Panc1 (cell line): ENCODE measurements at regions not wholly inside any gene's neighbourhood (a gene's known extent, or its start where the extent isn't known, plus 50 kb on each side); places are given as distances from the start of the nearest gene placed in this dataset.
A peak's percentile ranks its signal among the peaks of the same experiment; 100 is the strongest.

Experiments
- ATAC-seq: fragments of 200-7000 bp; cut with Tn5 transposase; 2 replicates; pipeline ENCODE4 v1.9.1; 2020; ENCODE audit warnings: mild to moderate bottlenecking, moderate library complexity
- BruUV-seq: library from RNA; stranded (reverse); fragments of 400-500 nt; replicated peaks from 2 replicates; lab custom pipeline; 2021; lab: Mats Ljungman, UMichigan
- CTCF ChIA-PET: fragments of 300-600 bp; sonication (Branson Sonifier 250); formaldehyde crosslinking; loops from one replicate; lab custom pipeline; 2022; ENCODE audit warnings: antibody characterized with exemption; lab: Charles Lee
- POLR2A ChIA-PET: fragments of 300-600 bp; sonication (Branson Sonifier 250); formaldehyde crosslinking; loops from one replicate; lab custom pipeline; 2022; ENCODE audit warnings: antibody characterized with exemption; lab: Charles Lee
- DNase-seq: peaks from one replicate; pipeline ENCODE4 v3.0.0-alpha.2; 2010; ENCODE audit warnings: low read depth, low spot score
- H3K27ac ChIP-seq: 2 replicates; pipeline ENCODE4 v1.5.1; 2011; ENCODE audit warnings: mild to moderate bottlenecking, low read length, inconsistent platforms
- H3K27me3 ChIP-seq: fragments of 200-500 bp; sonication (Bioruptor generic); 2 replicates; pipeline ENCODE4 v1.6.0; 2014; ENCODE audit warnings: low read length, inconsistent platforms; ENCODE audit not compliant: control insufficient read depth, insufficient read depth
- H3K36me3 ChIP-seq: fragments of 200-500 bp; sonication (Bioruptor generic); 2 replicates; pipeline ENCODE4 v1.5.1; 2014; ENCODE audit warnings: inconsistent platforms, mild to moderate bottlenecking, low read length, moderate library complexity; ENCODE audit not compliant: control insufficient read depth, insufficient read depth
- H3K4me1 ChIP-seq: 2 replicates; pipeline ENCODE4 v1.5.1; 2011; ENCODE audit warnings: inconsistent platforms, mild to moderate bottlenecking, low read length, moderate library complexity; ENCODE audit not compliant: control insufficient read depth, insufficient read depth
- H3K4me3 ChIP-seq, 2 experiments: 2 replicates each; pipeline ENCODE4 v1.5.1; 2011 to 2012; ENCODE audit warnings: low read depth in 2 of 2, low read length in 2 of 2, mild to moderate bottlenecking in 2 of 2, inconsistent platforms in 1 of 2, moderate library complexity in 1 of 2
- H3K9me3 ChIP-seq: fragments of 200-500 bp; sonication (Bioruptor generic); 2 replicates; pipeline ENCODE4 v1.5.1; 2014; ENCODE audit warnings: low read depth, mild to moderate bottlenecking, inconsistent platforms, low read length, moderate library complexity; ENCODE audit not compliant: control insufficient read depth, insufficient read depth
- CTCF ChIP-seq: fragments of 450-650 bp; IDR thresholded peaks from 2 replicates; pipeline ENCODE4 v1.5.1; 2017; ENCODE audit warnings: mild to moderate bottlenecking
- POLR2AphosphoS5 ChIP-seq: IDR thresholded peaks from 2 replicates; pipeline ENCODE4 v1.6.1; 2012; ENCODE audit warnings: mild to moderate bottlenecking, low read depth, low read length, moderate library complexity
- REST ChIP-seq, 2 experiments: IDR thresholded peaks; 2 replicates each; pipeline ENCODE4 v1.6.1; 2011 to 2012; ENCODE audit warnings: low read depth in 2 of 2, control low read depth in 1 of 2, low read length in 1 of 2, mild to moderate bottlenecking in 1 of 2, moderate library complexity in 1 of 2; ENCODE audit not compliant: insufficient read depth in 1 of 2
- SIN3A ChIP-seq: IDR thresholded peaks from 2 replicates; pipeline ENCODE4 v1.6.1; 2012; ENCODE audit warnings: low read depth, mild to moderate bottlenecking, low read length, moderate library complexity, borderline replicate concordance; ENCODE audit not compliant: insufficient read depth
- TCF7L2 ChIP-seq: IDR thresholded peaks from 2 replicates; pipeline ENCODE4 v1.6.1; 2011; ENCODE audit warnings: mild to moderate bottlenecking, low read depth, low read length, inconsistent platforms
- in situ Hi-C: cut with HindIII; loops from 2 replicates; pipeline ENCODE4 v1.10.0; 2016; ENCODE audit warnings: low sequenced_read_pairs, low pct_unique_long_range_greater_than_20kb
- intact Hi-C: fragments of 100-400 bp; cut with micrococcal nuclease; formaldehyde crosslinking; loops from one replicate; pipeline ENCODE4 v1.10.0; 2022; ENCODE audit not compliant: unreplicated experiment

- peak; percentile 60; the same call in 1 of the 2 replicates for ATAC-seq
- H3K36me3 ChIP-seq: no peaks in the 10 kb centered on the region
- BruUV-seq: no TSS peak
- ChIA-PET POLR2A (interaction anchor here (0.6 to 1.0 kb wide), 2 partner anchors 62 to 306 kb away, joined by 3 read pairs; partner anchors contain the start of gene PRPS1), CTCF (no interaction called here)
- in situ Hi-C loops (no loop called here), intact Hi-C loops (no loop called here)
- no peak overlapping the region for H3K4me3 ChIP-seq
- H3K4me1 ChIP-seq: no peaks in the 10 kb centered on the region; the same call in none of the 2 replicates
- H3K27ac ChIP-seq: no peak overlapping the region
- H3K9me3 ChIP-seq: no peaks in the 10 kb centered on the region
- no peaks in the 10 kb centered on the region for H3K27me3 ChIP-seq
- no peak for DNase-seq
- TF ChIP-seq CTCF (no peak), SIN3A (no peak), TCF7L2 (no peak)
Measured at GRCh38 chrX:107565931-107566603, 62.2 kb upstream of the PRPS1 start.

GRCh38 chrX:107566604-107567262 is 61.6 kb upstream of the PRPS1 start:
- in situ Hi-C loops: no loop called here
- Histone ChIP-seq H3K27ac (no peak overlapping the region), H3K27me3 (no peaks in the 10 kb centered on the region), H3K36me3 (no peaks in the 10 kb centered on the region), H3K4me3 (no peak overlapping the region), H3K4me1 (peaks cover 5% of the 10 kb centered on the region), H3K9me3 (no peaks in the 10 kb centered on the region)
- no peak for TF ChIP-seq POLR2AphosphoS5
- no peak for TF ChIP-seq REST (IDR thresholded peaks at IDR 0.05; ENCODE audit: insufficient read depth in 1 of 2, low read depth in 2 of 2, low read length in 1 of 2)
- TF ChIP-seq CTCF: no peak
- TF ChIP-seq SIN3A: no peak
- TF ChIP-seq TCF7L2: no peak
- no peak for DNase-seq
- CTCF ChIA-PET: no interaction called here
- ATAC-seq: no peak
- intact Hi-C loops: no loop called here
- POLR2A ChIA-PET: interaction anchor here (1.0 kb wide), 1 partner anchor 62 kb away, joined by 3 read pairs; the partner anchor contains the start of gene PRPS1
- BruUV-seq: no TSS peak
